ENCODE measurements at regions not wholly inside any gene's neighbourhood (a gene's known extent, or its start where the extent isn't known, plus 50 kb on each side); places are given as distances from the start of the nearest gene placed in this dataset.

GRCh38 chr2:41579806-41580205 is 468.0 kb upstream of the PKDCC start:
- no peak for DNase-seq (ENCODE audit: low read depth in 3 of 3)

- no peak for DNase-seq (ENCODE audit: low read depth in 3 of 3)
Observed at GRCh38 chr2:41580806-41581205, 467.0 kb upstream of the PKDCC start.

GRCh38 chr2:41595240-41595639 is 452.6 kb upstream of the PKDCC start:
- DNase-seq (ENCODE audit: low read depth in 3 of 3), result no peak

GRCh38 chr2:41597680-41598079 is 450.1 kb upstream of the PKDCC start:
- no peak for DNase-seq (ENCODE audit: low read depth in 3 of 3)

GRCh38 chr2:41598161-41598894 is 449.5 kb upstream of the PKDCC start:
- no peak for DNase-seq (ENCODE audit: low read depth in 3 of 3)

- no peak for DNase-seq (ENCODE audit: low read depth in 3 of 3)
Observed at GRCh38 chr2:41600460-41600859, 447.4 kb upstream of the PKDCC start.

GRCh38 chr2:41602341-41602740 is 445.5 kb upstream of the PKDCC start:
- DNase-seq (ENCODE audit: low read depth in 3 of 3), result no peak

GRCh38 chr2:41605311-41605710 is 442.5 kb upstream of the PKDCC start:
- no peak for DNase-seq (ENCODE audit: low read depth in 3 of 3)

GRCh38 chr2:41605914-41606313 is 441.9 kb upstream of the PKDCC start:
- DNase-seq (ENCODE audit: low read depth in 3 of 3), result no peak

GRCh38 chr2:41610501-41611190 is 437.2 kb upstream of the PKDCC start:
- DNase-seq (ENCODE audit: low read depth in 3 of 3), result no peak

- no peak for DNase-seq (ENCODE audit: low read depth in 3 of 3)
Observed at GRCh38 chr2:41618754-41619153, 429.1 kb upstream of the PKDCC start.

GRCh38 chr2:41621095-41621494 is 426.7 kb upstream of the PKDCC start:
- DNase-seq (ENCODE audit: low read depth in 3 of 3), result no peak

GRCh38 chr2:41621563-41621962 is 426.3 kb upstream of the PKDCC start:
- DNase-seq (ENCODE audit: low read depth in 3 of 3), result no peak

- no peak for DNase-seq (ENCODE audit: low read depth in 3 of 3)
Observed at GRCh38 chr2:41622301-41622700, 425.5 kb upstream of the PKDCC start.

- no peak for DNase-seq (ENCODE audit: low read depth in 3 of 3)
Observed at GRCh38 chr2:41626936-41627335, 420.9 kb upstream of the PKDCC start.

- DNase-seq (ENCODE audit: low read depth in 3 of 3), result no peak
Observed at GRCh38 chr2:41634686-41635085, 413.1 kb upstream of the PKDCC start.

- DNase-seq (ENCODE audit: low read depth in 3 of 3), result no peak
Observed at GRCh38 chr2:41644936-41645335, 402.9 kb upstream of the PKDCC start.

GRCh38 chr2:41647468-41648050 is 400.3 kb upstream of the PKDCC start:
- DNase-seq (ENCODE audit: low read depth in 3 of 3), result no peak

GRCh38 chr2:41657226-41657625 is 390.6 kb upstream of the PKDCC start:
- DNase-seq (ENCODE audit: low read depth in 3 of 3), result no peak

GRCh38 chr2:41659758-41660157 is 388.1 kb upstream of the PKDCC start:
- no peak for DNase-seq (ENCODE audit: low read depth in 3 of 3)

GRCh38 chr2:41662461-41662860 is 385.4 kb upstream of the PKDCC start:
- no peak for DNase-seq (ENCODE audit: low read depth in 3 of 3)

- no peak for DNase-seq (ENCODE audit: low read depth in 3 of 3)
Observed at GRCh38 chr2:41663056-41663455, 384.8 kb upstream of the PKDCC start.

- DNase-seq (ENCODE audit: low read depth in 3 of 3), result no peak
Observed at GRCh38 chr2:41668529-41668928, 379.3 kb upstream of the PKDCC start.

Data from stimulated activated CD4-positive, alpha-beta T cell treated with anti-CD3 and anti-CD28 coated beads, TNF-alpha, amount 100 ng/mL, for 24 hours (primary cell).